SU-DHL-6 (cell line): ENCODE measurements at regions not wholly inside any gene's neighbourhood (a gene's known extent, or its start where the extent isn't known, plus 50 kb on each side); places are given as distances from the start of the nearest gene placed in this dataset.
A peak's percentile ranks its signal among the peaks of the same experiment; 100 is the strongest.

Source experiments
- H2AFZ ChIP-seq: fragments of 200-600 bp; sonication (generic); 2 replicates; pipeline ENCODE4 v1.6.1; 2014; ENCODE audit warnings: low read depth, mild to moderate bottlenecking, moderate library complexity, mixed read lengths, antibody characterized with exemption, low read length; ENCODE audit not compliant: severe bottlenecking
- H3F3A ChIP-seq: fragments of 200-600 bp; shearing (Covaris generic); 2 replicates; pipeline ENCODE4 v1.6.0; 2016; ENCODE audit warnings: antibody characterized with exemption, mild to moderate bottlenecking; ENCODE audit not compliant: insufficient read depth
- H3K27ac ChIP-seq: fragments of 200-600 bp; sonication (generic); 2 replicates; pipeline ENCODE4 v1.5.1; 2016; ENCODE audit warnings: low read depth, mild to moderate bottlenecking, low read length, moderate library complexity, mixed read lengths
- H3K27me3 ChIP-seq: fragments of 200-600 bp; sonication (generic), shearing (Covaris generic); 2 replicates; pipeline ENCODE4 v1.6.0; 2014; ENCODE audit warnings: mild to moderate bottlenecking, low read length
- H3K36me3 ChIP-seq: fragments of 200-600 bp; sonication (generic); 2 replicates; pipeline ENCODE4 v1.6.1; 2014; ENCODE audit warnings: mild to moderate bottlenecking, low read length, mixed read lengths
- H3K4me2 ChIP-seq: fragments of 300-600, 200-600 bp; shearing (Covaris generic), sonication (generic); 2 replicates; pipeline ENCODE4 v1.6.0; 2014; ENCODE audit warnings: low read length, low read depth, mild to moderate bottlenecking; ENCODE audit not compliant: poor library complexity, severe bottlenecking
- H3K4me3 ChIP-seq: fragments of 200-600 bp; sonication (generic); 2 replicates; pipeline ENCODE4 v1.5.1; 2014; ENCODE audit warnings: antibody characterized with exemption, low read length, mild to moderate bottlenecking, mixed read lengths; ENCODE audit not compliant: insufficient read depth, poor library complexity, severe bottlenecking
- H3K79me2 ChIP-seq: fragments of 200-600 bp; sonication (generic); 2 replicates; pipeline ENCODE4 v1.6.1; 2014; ENCODE audit warnings: mild to moderate bottlenecking, low read length, moderate library complexity; ENCODE audit not compliant: insufficient read depth
- H3K9ac ChIP-seq: fragments of 200-600 bp; sonication (generic); 2 replicates; pipeline ENCODE4 v1.7.0; 2014; ENCODE audit warnings: mild to moderate bottlenecking, low read length
- H3K9me2 ChIP-seq: fragments of 200-600 bp; sonication (generic); replicated peaks from 2 replicates; pipeline ENCODE4 v1.6.1; 2014; ENCODE audit warnings: low read length; ENCODE audit not compliant: insufficient read depth
- H3K9me3 ChIP-seq: fragments of 200-600 bp; sonication (generic); 2 replicates; pipeline ENCODE4 v1.6.1; 2014; ENCODE audit warnings: low read length, mixed read lengths; ENCODE audit not compliant: insufficient read depth
- H4K20me1 ChIP-seq: fragments of 200-600 bp; sonication (generic); 2 replicates; pipeline ENCODE4 v1.6.1; 2014; ENCODE audit warnings: low read depth, mild to moderate bottlenecking, antibody characterized with exemption, low read length, moderate library complexity, mixed read lengths
- EZH2phosphoT487 ChIP-seq: fragments of 200-600 bp; sonication (generic), shearing (Covaris generic); conservative IDR thresholded peaks from 2 replicates; pipeline ENCODE4 v1.6.1; 2018; ENCODE audit warnings: mild to moderate bottlenecking, antibody characterized with exemption, low read length, moderate library complexity, mixed read lengths
- TF ChIP-seq, protein P1 (sequence below): fragments of 200-600 bp; sonication (generic); IDR thresholded peaks from one replicate; pipeline ENCODE4 v1.5.1; 2017; ENCODE audit warnings: antibody characterized with exemption, mild to moderate bottlenecking, low read length, moderate library complexity; ENCODE audit not compliant: insufficient read depth, poor library complexity, severe bottlenecking

DNA sequence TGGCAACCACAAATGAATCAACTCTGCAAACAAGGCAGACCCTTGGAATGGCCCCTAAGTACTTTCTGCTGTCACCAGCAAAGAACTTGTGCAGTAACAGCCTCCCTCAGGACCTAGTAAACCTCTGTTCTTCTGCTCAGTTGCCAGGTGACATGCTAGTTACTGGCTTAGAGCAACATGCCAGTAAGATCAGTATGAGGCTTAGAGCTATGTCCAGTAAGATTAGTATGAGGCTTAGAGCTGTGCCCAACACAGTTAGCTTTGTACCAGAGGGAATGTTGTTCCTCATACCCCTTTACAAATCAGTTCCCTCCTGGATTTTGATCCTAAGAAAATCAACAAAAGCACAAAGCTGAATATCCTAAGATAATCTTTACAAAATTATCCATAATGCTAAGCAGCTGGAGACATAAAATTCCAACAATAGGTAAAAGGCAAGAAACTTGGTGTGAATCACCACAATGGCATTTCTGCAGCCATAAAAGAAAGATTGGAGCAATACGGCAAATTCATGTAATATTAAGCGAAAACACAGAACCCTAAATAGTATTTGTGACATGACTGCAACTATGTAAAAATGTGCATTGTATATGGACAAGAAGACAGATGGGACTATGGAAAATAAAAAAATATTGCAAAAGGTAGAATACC is 107.3 kb upstream of the LPP start:
- no peak overlapping the region for H3K27ac ChIP-seq
- H3K4me2 ChIP-seq, result no peak overlapping the region
- H3K9ac ChIP-seq, result no peak overlapping the region
- no peaks in the 10 kb centered on the region for H3K36me3 ChIP-seq
- TF ChIP-seq, protein P1, sequence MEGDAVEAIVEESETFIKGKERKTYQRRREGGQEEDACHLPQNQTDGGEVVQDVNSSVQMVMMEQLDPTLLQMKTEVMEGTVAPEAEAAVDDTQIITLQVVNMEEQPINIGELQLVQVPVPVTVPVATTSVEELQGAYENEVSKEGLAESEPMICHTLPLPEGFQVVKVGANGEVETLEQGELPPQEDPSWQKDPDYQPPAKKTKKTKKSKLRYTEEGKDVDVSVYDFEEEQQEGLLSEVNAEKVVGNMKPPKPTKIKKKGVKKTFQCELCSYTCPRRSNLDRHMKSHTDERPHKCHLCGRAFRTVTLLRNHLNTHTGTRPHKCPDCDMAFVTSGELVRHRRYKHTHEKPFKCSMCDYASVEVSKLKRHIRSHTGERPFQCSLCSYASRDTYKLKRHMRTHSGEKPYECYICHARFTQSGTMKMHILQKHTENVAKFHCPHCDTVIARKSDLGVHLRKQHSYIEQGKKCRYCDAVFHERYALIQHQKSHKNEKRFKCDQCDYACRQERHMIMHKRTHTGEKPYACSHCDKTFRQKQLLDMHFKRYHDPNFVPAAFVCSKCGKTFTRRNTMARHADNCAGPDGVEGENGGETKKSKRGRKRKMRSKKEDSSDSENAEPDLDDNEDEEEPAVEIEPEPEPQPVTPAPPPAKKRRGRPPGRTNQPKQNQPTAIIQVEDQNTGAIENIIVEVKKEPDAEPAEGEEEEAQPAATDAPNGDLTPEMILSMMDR, result no peak
- TF ChIP-seq EZH2phosphoT487, result no peak
- H3K4me3 ChIP-seq, result no peak overlapping the region
- H3F3A ChIP-seq, result no peaks in the 10 kb centered on the region
- no peaks in the 10 kb centered on the region for H3K9me2 ChIP-seq
- no peaks in the 10 kb centered on the region for H3K79me2 ChIP-seq
- H2AFZ ChIP-seq, result no peak overlapping the region
- H3K27me3 ChIP-seq, result no peaks in the 10 kb centered on the region
- H3K9me3 ChIP-seq, result no peaks in the 10 kb centered on the region
- no peaks in the 10 kb centered on the region for H4K20me1 ChIP-seq

GRCh38 chr3:188047536-188047935 is 106.4 kb upstream of the LPP start:
- Histone ChIP-seq H3K36me3 (no peaks in the 10 kb centered on the region), H3K9ac (no peak overlapping the region), H4K20me1 (no peaks in the 10 kb centered on the region), H3K9me3 (no peaks in the 10 kb centered on the region), H3K9me2 (no peaks in the 10 kb centered on the region), H3K27ac (no peak overlapping the region), H2AFZ (no peak overlapping the region), H3K4me2 (no peak overlapping the region), H3K79me2 (no peaks in the 10 kb centered on the region), H3K4me3 (no peak overlapping the region), H3F3A (no peaks in the 10 kb centered on the region), H3K27me3 (no peaks in the 10 kb centered on the region)
- TF ChIP-seq, protein P1, result no peak
- no peak for TF ChIP-seq EZH2phosphoT487

DNA sequence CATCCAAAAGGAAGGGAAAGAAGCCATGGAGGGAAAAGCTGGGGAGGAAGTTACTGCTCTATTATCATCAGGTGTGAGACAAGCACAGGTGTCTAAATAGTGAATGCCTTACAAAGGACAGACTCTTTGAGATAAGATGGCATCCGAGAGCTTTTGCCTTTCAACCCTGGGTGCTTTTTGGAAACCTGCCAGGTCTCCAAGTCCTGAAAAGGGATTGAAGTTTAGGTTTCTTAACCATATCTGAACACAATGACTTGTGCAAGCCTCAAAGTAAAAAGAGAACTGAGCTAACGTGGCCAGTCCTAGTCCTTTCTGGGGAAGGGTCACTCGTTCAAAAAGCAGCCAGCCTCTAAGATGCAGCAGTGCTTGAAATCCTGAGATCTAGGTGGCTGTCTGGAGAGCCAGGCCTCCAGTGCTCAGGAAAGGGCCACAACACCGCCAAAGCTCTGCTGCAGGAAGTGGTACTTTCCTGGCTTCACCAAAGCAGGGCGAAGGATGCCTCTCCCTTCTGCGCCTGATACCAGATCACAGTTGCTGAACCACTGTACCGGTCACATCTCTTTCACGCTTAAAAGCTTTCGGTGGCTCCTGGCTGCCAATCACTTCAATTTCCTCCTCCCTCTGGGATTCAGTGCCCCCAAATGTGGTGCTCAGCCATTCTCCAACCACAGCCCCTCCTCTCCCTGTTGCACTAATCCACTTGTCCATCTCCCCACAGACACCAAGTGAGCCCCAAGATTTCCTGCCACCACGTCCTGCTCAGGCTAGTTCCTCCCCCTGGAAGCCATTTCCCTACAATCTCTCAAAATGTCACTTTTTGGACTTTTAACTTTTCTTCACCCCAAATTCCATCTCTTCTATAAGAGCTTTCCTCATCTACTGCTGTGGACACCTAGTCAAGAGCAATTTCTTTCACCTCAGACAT is 104.1 kb upstream of the LPP start:
- Histone ChIP-seq H3K9ac (peak overlapping the region; percentile 14), H3K9me2 (no peaks in the 10 kb centered on the region), H3F3A (no peaks in the 10 kb centered on the region), H3K9me3 (no peaks in the 10 kb centered on the region), H2AFZ (peak overlapping the region; percentile 25), H3K79me2 (no peaks in the 10 kb centered on the region), H3K36me3 (no peaks in the 10 kb centered on the region), H4K20me1 (no peaks in the 10 kb centered on the region), H3K4me2 (peak overlapping the region; percentile 16), H3K27me3 (no peaks in the 10 kb centered on the region), H3K27ac (no peak overlapping the region), H3K4me3 (no peak overlapping the region)
- TF ChIP-seq, protein P1, result no peak
- TF ChIP-seq EZH2phosphoT487, result no peak
